Calu3 (cell line): ENCODE measurements at regions not wholly inside any gene's neighbourhood (a gene's known extent, or its start where the extent isn't known, plus 50 kb on each side); places are given as distances from the start of the nearest gene placed in this dataset.

Experiments used
- BruUV-seq: library from RNA; stranded (reverse); fragments of 400-500 nt; replicated peaks from 2 replicates; lab custom pipeline; 2021; lab: Mats Ljungman, UMichigan
- CTCF ChIA-PET: fragments of 300-600 bp; sonication (Branson Sonifier 250); formaldehyde crosslinking; loops from one replicate; lab custom pipeline; 2022; ENCODE audit warnings: antibody characterized with exemption; lab: Charles Lee
- DNase-seq: peaks from one replicate; pipeline ENCODE4 v3.0.0; 2022
- H3K27ac Mint-ChIP-seq: one replicate; pipeline ENCODE4 v1.8.0; 2022; ENCODE audit warnings: mixed read lengths; ENCODE audit not compliant: unreplicated experiment
- H3K27me3 Mint-ChIP-seq: one replicate; pipeline ENCODE4 v1.8.0; 2022; ENCODE audit warnings: mixed read lengths; ENCODE audit not compliant: unreplicated experiment
- H3K36me3 Mint-ChIP-seq: one replicate; pipeline ENCODE4 v1.8.0; 2022; ENCODE audit warnings: mild to moderate bottlenecking, moderate library complexity, mixed read lengths; ENCODE audit not compliant: insufficient read depth, unreplicated experiment
- H3K4me1 Mint-ChIP-seq: one replicate; pipeline ENCODE4 v1.8.0; 2022; ENCODE audit warnings: mild to moderate bottlenecking, low read depth, mixed read lengths; ENCODE audit not compliant: unreplicated experiment
- H3K4me3 Mint-ChIP-seq: one replicate; pipeline ENCODE4 v1.8.0; 2022; ENCODE audit warnings: mild to moderate bottlenecking, low read depth, moderate library complexity, mixed read lengths; ENCODE audit not compliant: unreplicated experiment
- H3K9me3 Mint-ChIP-seq: one replicate; pipeline ENCODE4 v1.8.0; 2022; ENCODE audit warnings: low read depth, mixed read lengths; ENCODE audit not compliant: unreplicated experiment
- intact Hi-C: fragments of 100-400 bp; cut with micrococcal nuclease; formaldehyde crosslinking; loops from one replicate; pipeline ENCODE4 v1.10.0; 2022; ENCODE audit not compliant: unreplicated experiment
- TF ChIP-seq, protein P1 (sequence below): fragments of 200-600 bp; IDR thresholded peaks from one replicate; pipeline ENCODE4 v1.8.0; 2022; ENCODE audit warnings: antibody characterized with exemption; ENCODE audit not compliant: unreplicated experiment

- Mint-ChIP-seq H3K9me3 (peaks cover 3% of the 10 kb centered on the region), H3K4me1 (no peaks in the 10 kb centered on the region), H3K27ac (no peak overlapping the region), H3K4me3 (no peak overlapping the region), H3K36me3 (no peaks in the 10 kb centered on the region), H3K27me3 (no peaks in the 10 kb centered on the region)
- CTCF ChIA-PET: no interaction called here
- peak; percentile 60 for DNase-seq
- BruUV-seq: no TSS peak
- intact Hi-C loops: loop anchor here (1.0 kb wide), 1 partner anchor 360 kb away; no protein-coding TSS in a partner anchor
- TF ChIP-seq, protein P1, sequence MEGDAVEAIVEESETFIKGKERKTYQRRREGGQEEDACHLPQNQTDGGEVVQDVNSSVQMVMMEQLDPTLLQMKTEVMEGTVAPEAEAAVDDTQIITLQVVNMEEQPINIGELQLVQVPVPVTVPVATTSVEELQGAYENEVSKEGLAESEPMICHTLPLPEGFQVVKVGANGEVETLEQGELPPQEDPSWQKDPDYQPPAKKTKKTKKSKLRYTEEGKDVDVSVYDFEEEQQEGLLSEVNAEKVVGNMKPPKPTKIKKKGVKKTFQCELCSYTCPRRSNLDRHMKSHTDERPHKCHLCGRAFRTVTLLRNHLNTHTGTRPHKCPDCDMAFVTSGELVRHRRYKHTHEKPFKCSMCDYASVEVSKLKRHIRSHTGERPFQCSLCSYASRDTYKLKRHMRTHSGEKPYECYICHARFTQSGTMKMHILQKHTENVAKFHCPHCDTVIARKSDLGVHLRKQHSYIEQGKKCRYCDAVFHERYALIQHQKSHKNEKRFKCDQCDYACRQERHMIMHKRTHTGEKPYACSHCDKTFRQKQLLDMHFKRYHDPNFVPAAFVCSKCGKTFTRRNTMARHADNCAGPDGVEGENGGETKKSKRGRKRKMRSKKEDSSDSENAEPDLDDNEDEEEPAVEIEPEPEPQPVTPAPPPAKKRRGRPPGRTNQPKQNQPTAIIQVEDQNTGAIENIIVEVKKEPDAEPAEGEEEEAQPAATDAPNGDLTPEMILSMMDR: peak; percentile 27
Observed at GRCh38 chr16:76639685-76640289, 362.6 kb downstream of the CNTNAP4 start.

DNA sequence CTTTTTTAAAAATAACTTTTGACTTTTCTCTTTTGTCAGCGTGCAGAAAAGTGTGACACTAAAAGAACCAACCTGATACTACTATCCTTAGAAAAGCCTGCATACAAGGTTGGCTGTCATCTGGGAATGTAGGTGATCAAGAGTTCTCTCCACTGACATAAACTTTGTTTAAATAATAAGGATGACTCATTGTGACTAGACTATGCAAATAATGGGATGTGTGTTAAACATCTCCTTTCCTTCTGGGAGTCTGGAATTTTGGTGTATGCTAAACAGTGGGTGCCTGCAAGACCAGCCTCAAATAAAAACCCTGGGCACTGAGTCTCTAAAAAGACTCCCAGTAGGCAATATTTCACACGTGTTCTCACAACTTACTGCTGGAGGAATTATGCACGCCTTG is 373.4 kb downstream of the CNTNAP4 start:
- TF ChIP-seq, protein P1: no peak
- CTCF ChIA-PET: no interaction called here
- Mint-ChIP-seq H3K4me3 (no peak overlapping the region), H3K9me3 (no peaks in the 10 kb centered on the region), H3K4me1 (peaks cover 12% of the 10 kb centered on the region), H3K36me3 (no peaks in the 10 kb centered on the region), H3K27ac (no peak overlapping the region), H3K27me3 (peaks cover 13% of the 10 kb centered on the region)
- no peak for DNase-seq
- intact Hi-C loops: loop anchor here (5.0 kb wide), 3 partner anchors 392 to 863 kb away; no protein-coding TSS in a partner anchor
- BruUV-seq: no TSS peak

GRCh38 chr16:76653390-76654026 is 376.3 kb downstream of the CNTNAP4 start:
- peak; percentile 44 for DNase-seq
- Mint-ChIP-seq H3K9me3 (no peaks in the 10 kb centered on the region), H3K27me3 (peaks cover 13% of the 10 kb centered on the region), H3K4me1 (peaks cover 12% of the 10 kb centered on the region), H3K4me3 (no peak overlapping the region), H3K27ac (no peak overlapping the region), H3K36me3 (no peaks in the 10 kb centered on the region)
- CTCF ChIA-PET: interaction anchor here (0.6 to 1.3 kb wide), 4 partner anchors 373 to 852 kb away, joined by 4 to 15 read pairs (median 8); no protein-coding TSS in a partner anchor
- intact Hi-C loops: loop anchor here (1.0 to 5.0 kb wide), 4 partner anchors 374 to 866 kb away; no protein-coding TSS in a partner anchor
- no TSS peak for BruUV-seq
- TF ChIP-seq, protein P1: peak; percentile 56

GRCh38 chr16:76654088-76654820 is 377.1 kb downstream of the CNTNAP4 start:
- Mint-ChIP-seq H3K9me3 (no peaks in the 10 kb centered on the region), H3K4me1 (peaks cover 12% of the 10 kb centered on the region), H3K36me3 (no peaks in the 10 kb centered on the region), H3K27me3 (peaks cover 13% of the 10 kb centered on the region), H3K27ac (no peak overlapping the region), H3K4me3 (no peak overlapping the region)
- intact Hi-C loops: loop anchor here (5.0 kb wide), 3 partner anchors 388 to 867 kb away; no protein-coding TSS in a partner anchor
- no TSS peak for BruUV-seq
- DNase-seq: no peak
- TF ChIP-seq, protein P1: no peak
- CTCF ChIA-PET: interaction anchor here (0.5 to 1.3 kb wide), 3 partner anchors 375 to 921 kb away, joined by 3 to 15 read pairs (median 8); no protein-coding TSS in a partner anchor
